K562 (cell line): ENCODE measurements at regions not wholly inside any gene's neighbourhood (a gene's known extent, or its start where the extent isn't known, plus 50 kb on each side); places are given as distances from the start of the nearest gene placed in this dataset.
"Not testable (repeated sequence)": the region's sequence is repeated elsewhere in the genome, so short reads cannot be mapped to it uniquely, and the experiment has no call there.

Experiments used
- ATAC-seq: fragments of 200-7000 bp; cut with Tn5 transposase; 3 replicates; pipeline ENCODE4 v1.9.1; 2020; ENCODE audit warnings: moderate library complexity
- BruUV-seq: library from RNA; stranded (reverse); fragments of 400-500 nt; replicated peaks from 2 replicates; lab custom pipeline; 2021; lab: Mats Ljungman, UMichigan
- CTCF ChIA-PET: fragments of 300-600 bp; formaldehyde crosslinking; extraction: SDS; loops from one replicate; lab custom pipeline; 2021; ENCODE audit warnings: low intra/inter-chr PET ratio; lab: Yijun Ruan, JAX
- POLR2A ChIA-PET: fragments of 300-600, 350-650 bp; sonication (Branson Sonifier 250); formaldehyde crosslinking; extraction: SDS; loops from one replicate; lab custom pipeline; 2021; ENCODE audit warnings: antibody characterized with exemption, inconsistent platforms; lab: Yijun Ruan, JAX
- DNase-seq, 4 experiments: peaks; one replicate each; pipeline versions ENCODE4 v3.0.0 to v3.0.0-alpha.2; 2011 to 2018; ENCODE audit warnings: low spot score in 3 of 4, mixed read lengths in 3 of 4; ENCODE audit errors: extremely low read depth in 1 of 4
- FAIRE-seq: peaks from 2 replicates; lab custom pipeline; 2011; peaks lifted over from hg19 to GRCh38; lab: Jason Lieb, UNC
- H2AFZ ChIP-seq: 2 replicates; pipeline ENCODE4 v1.6.0; 2011; ENCODE audit warnings: low read depth, low read length, control low read depth, inconsistent platforms
- H3K27ac ChIP-seq: fragments of 200-600 bp; 3 replicates; pipeline ENCODE4 v1.8.0; 2011; ENCODE audit warnings: low read depth, mild to moderate bottlenecking, control low read depth, inconsistent platforms, low read length, moderate library complexity, mixed read lengths; ENCODE audit errors: extremely low read depth
- H3K27me3 ChIP-seq, 2 experiments: fragments of 300-600 bp in 1 of 2; 2 replicates in 1 of 2; 3 replicates in 1 of 2; pipeline versions ENCODE4 v1.6.0 to v1.8.0; 2011; ENCODE audit warnings: inconsistent platforms in 2 of 2, low read length in 2 of 2, mild to moderate bottlenecking in 1 of 2, mixed read lengths in 1 of 2, moderate library complexity in 1 of 2; ENCODE audit not compliant: control insufficient read depth in 2 of 2, insufficient read depth in 2 of 2
- H3K36me3 ChIP-seq: fragments of 300-600 bp; 3 replicates; pipeline ENCODE4 v1.8.0; 2011; ENCODE audit warnings: mild to moderate bottlenecking, low read length, inconsistent platforms; ENCODE audit not compliant: control insufficient read depth, insufficient read depth
- H3K4me1 ChIP-seq, 2 experiments: fragments of 200-600 bp in 1 of 2; replicated peaks in 1 of 2; 2 replicates in 1 of 2; 3 replicates in 1 of 2; pipeline versions ENCODE4 v1.5.1 to v1.8.0; 2011; ENCODE audit warnings: inconsistent platforms in 2 of 2, low read length in 2 of 2, mild to moderate bottlenecking in 1 of 2, mixed read lengths in 1 of 2, moderate library complexity in 1 of 2; ENCODE audit not compliant: control insufficient read depth in 2 of 2, insufficient read depth in 2 of 2
- H3K4me2 ChIP-seq: 2 replicates; pipeline ENCODE4 v1.6.1; 2011; ENCODE audit warnings: low read length, control low read depth, inconsistent platforms, mixed read lengths; ENCODE audit not compliant: insufficient read depth
- H3K4me3 ChIP-seq: fragments of 200-600 bp; sonication (generic), shearing (Covaris generic); 2 replicates; pipeline ENCODE4 v1.5.1; 2016; ENCODE audit warnings: control low read depth, inconsistent platforms
- H3K79me2 ChIP-seq: fragments of 200-600 bp; 3 replicates; pipeline ENCODE4 v1.8.0; 2011; ENCODE audit warnings: low read length, inconsistent platforms; ENCODE audit not compliant: control insufficient read depth, insufficient read depth
- H3K9ac ChIP-seq, 2 experiments: 2 replicates each; pipeline versions ENCODE4 v1.6.0 to v1.6.1; 2011; ENCODE audit warnings: low read depth in 2 of 2, low read length in 2 of 2, control low read depth in 1 of 2, inconsistent platforms in 1 of 2, mild to moderate bottlenecking in 1 of 2, mixed read lengths in 1 of 2; ENCODE audit not compliant: insufficient read depth in 1 of 2
- H3K9me1 ChIP-seq: one replicate; pipeline ENCODE4 v1.6.0; 2011; ENCODE audit warnings: inconsistent platforms, mild to moderate bottlenecking, low read length, moderate library complexity; ENCODE audit not compliant: control insufficient read depth, insufficient read depth
- H3K9me3 ChIP-seq: replicated peaks from 2 replicates; pipeline ENCODE4 v1.5.1; 2011; ENCODE audit warnings: low read depth, low read length, inconsistent platforms; ENCODE audit not compliant: control insufficient read depth, insufficient read depth
- H4K20me1 ChIP-seq: replicated peaks from 2 replicates; pipeline ENCODE4 v1.6.1; 2011; ENCODE audit warnings: low read length, inconsistent platforms, mixed read lengths; ENCODE audit not compliant: control insufficient read depth, insufficient read depth
- NR2C1 ChIP-seq, 2 experiments: fragments of 450-650 bp; IDR thresholded peaks; 2 replicates each; pipeline ENCODE4 v1.6.1; 2017; ENCODE audit warnings: mild to moderate bottlenecking in 2 of 2, antibody characterized with exemption in 1 of 2, inconsistent platforms in 1 of 2, missing compliant biosample characterization in 1 of 2, missing genetic modification characterization in 1 of 2
- YBX1 ChIP-seq: fragments of 450-650 bp; IDR thresholded peaks from 2 replicates; pipeline ENCODE4 v1.7.1; 2016; ENCODE audit warnings: mild to moderate bottlenecking
- ZNF431 ChIP-seq: sonication (generic); formaldehyde crosslinking; IDR thresholded peaks from 2 replicates; pipeline ENCODE4 v1.8.0; 2022; ENCODE audit warnings: mild to moderate bottlenecking, missing genetic modification reagents
- WGBS: fragments of 100-300 bp; shearing (Covaris generic); methylation state at CpG from one replicate; pipeline ENCODE4 v1.1.6; 2016; ENCODE audit warnings: low coverage, mixed read lengths; ENCODE audit not compliant: insufficient coverage; ENCODE audit errors: missing lambda C conversion rate; 5-methylcytosine and 5-hydroxymethylcytosine counted together
- in situ Hi-C: fragments of 300-500 bp; cut with MboI; formaldehyde crosslinking; loops from 4 replicates; pipeline ENCODE4 v1.15.0; 2018; ENCODE audit warnings: inconsistent platforms, mixed read lengths
- intact Hi-C: fragments of 100-400 bp; cut with micrococcal nuclease; formaldehyde crosslinking; loops from 2 replicates; pipeline ENCODE4 v1.14.2; 2022
- TF ChIP-seq, protein P1 (sequence below): fragments of 450-650 bp; IDR thresholded peaks from 2 replicates; pipeline ENCODE4 v1.6.1; 2016; ENCODE audit warnings: antibody characterized with exemption
- TF ChIP-seq, protein P2 (sequence below): IDR thresholded peaks from 3 replicates; pipeline ENCODE4 v1.6.1; 2011; ENCODE audit warnings: borderline replicate concordance, mild to moderate bottlenecking, moderate library complexity; ENCODE audit not compliant: insufficient read length; ENCODE audit errors: extremely low read depth

DNA sequence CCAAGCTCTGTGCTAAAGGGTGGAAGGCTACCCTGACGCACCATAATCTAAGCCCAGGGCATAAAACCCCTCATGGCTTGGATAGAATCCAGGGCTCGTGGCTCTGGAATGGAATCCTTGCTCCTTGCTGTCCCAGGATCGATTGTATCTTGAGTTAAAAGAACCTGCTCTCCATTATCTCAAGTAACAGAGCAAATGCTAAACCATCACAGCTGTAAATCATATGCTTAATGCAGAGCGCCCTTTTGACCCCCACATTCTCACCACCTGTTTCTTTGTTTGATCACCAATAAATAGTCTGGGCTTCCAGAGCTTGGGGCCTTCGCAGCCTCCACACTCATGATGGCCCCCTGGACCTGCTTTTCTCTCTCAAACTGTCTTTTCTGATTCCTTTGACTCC is 299.3 kb upstream of the MGAT4C start:
- H2AFZ ChIP-seq, H3K4me2 ChIP-seq, intact Hi-C loops, H3K27me3 ChIP-seq, H3K4me1 ChIP-seq, in situ Hi-C loops, H3K36me3 ChIP-seq, H3K79me2 ChIP-seq, BruUV-seq, POLR2A ChIA-PET, H4K20me1 ChIP-seq, H3K9me1 ChIP-seq, H3K9me3 ChIP-seq, DNase-seq, FAIRE-seq, CTCF ChIA-PET, ATAC-seq, H3K4me3 ChIP-seq, H3K9ac ChIP-seq, H3K27ac ChIP-seq: not testable (repeated sequence)
- 0% methylated on average over 5 of the region's 5 CpGs for WGBS

DNA sequence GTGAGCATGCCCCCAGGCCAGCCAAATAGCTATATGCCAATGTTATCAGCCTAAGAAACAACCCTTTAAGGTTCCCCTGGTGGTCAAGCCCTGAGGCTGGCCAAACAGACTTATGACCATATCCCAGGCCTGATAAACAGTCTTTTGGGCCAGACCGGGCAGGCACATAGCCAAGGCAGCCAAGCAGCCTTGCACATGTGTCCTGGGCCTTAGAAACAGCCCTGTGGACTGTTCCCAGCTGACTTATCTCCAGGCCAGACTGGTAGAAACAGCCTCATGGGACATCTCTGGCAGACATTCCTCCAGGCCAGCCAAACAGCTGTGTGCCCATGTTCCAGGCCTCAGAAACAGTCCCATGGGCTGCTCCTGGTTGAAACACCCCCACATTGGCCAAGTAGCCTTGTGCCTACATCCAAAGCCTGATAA is 295.0 kb upstream of the MGAT4C start:
- BruUV-seq, result no TSS peak
- Histone ChIP-seq H3K4me3 (no peak overlapping the region), H3K4me1 (no peaks in the 10 kb centered on the region), H3K9me3 (no peaks in the 10 kb centered on the region), H3K27ac (no peak overlapping the region), H2AFZ (no peak overlapping the region), H3K9ac (no peak overlapping the region), H3K9me1 (no peaks in the 10 kb centered on the region), H4K20me1 (no peaks in the 10 kb centered on the region), H3K79me2 (no peaks in the 10 kb centered on the region), H3K4me2 (no peak overlapping the region), H3K27me3 (no peaks in the 10 kb centered on the region), H3K36me3 (no peaks in the 10 kb centered on the region)
- ChIA-PET CTCF (no interaction called here), POLR2A (no interaction called here)
- 13% methylated on average over 1 of the region's 1 CpG for WGBS
- FAIRE-seq (no peak), DNase-seq (no peak), ATAC-seq (no peak)
- in situ Hi-C loops (no loop called here), intact Hi-C loops (no loop called here)
- TF ChIP-seq, protein P1, sequence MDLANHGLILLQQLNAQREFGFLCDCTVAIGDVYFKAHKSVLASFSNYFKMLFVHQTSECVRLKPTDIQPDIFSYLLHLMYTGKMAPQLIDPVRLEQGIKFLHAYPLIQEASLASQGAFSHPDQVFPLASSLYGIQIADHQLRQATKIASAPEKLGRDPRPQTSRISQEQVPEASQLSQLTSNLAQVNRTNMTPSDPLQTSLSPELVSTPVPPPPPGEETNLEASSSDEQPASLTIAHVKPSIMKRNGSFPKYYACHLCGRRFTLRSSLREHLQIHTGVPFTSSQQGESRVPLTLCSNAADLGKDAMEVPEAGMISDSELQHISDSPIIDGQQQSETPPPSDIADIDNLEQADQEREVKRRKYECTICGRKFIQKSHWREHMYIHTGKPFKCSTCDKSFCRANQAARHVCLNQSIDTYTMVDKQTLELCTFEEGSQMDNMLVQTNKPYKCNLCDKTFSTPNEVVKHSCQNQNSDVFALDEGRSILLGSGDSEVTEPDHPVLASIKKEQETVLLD, result no peak
- TF ChIP-seq, protein P2, sequence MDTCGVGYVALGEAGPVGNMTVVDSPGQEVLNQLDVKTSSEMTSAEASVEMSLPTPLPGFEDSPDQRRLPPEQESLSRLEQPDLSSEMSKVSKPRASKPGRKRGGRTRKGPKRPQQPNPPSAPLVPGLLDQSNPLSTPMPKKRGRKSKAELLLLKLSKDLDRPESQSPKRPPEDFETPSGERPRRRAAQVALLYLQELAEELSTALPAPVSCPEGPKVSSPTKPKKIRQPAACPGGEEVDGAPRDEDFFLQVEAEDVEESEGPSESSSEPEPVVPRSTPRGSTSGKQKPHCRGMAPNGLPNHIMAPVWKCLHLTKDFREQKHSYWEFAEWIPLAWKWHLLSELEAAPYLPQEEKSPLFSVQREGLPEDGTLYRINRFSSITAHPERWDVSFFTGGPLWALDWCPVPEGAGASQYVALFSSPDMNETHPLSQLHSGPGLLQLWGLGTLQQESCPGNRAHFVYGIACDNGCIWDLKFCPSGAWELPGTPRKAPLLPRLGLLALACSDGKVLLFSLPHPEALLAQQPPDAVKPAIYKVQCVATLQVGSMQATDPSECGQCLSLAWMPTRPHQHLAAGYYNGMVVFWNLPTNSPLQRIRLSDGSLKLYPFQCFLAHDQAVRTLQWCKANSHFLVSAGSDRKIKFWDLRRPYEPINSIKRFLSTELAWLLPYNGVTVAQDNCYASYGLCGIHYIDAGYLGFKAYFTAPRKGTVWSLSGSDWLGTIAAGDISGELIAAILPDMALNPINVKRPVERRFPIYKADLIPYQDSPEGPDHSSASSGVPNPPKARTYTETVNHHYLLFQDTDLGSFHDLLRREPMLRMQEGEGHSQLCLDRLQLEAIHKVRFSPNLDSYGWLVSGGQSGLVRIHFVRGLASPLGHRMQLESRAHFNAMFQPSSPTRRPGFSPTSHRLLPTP, result no peak
- TF ChIP-seq YBX1 (no peak), ZNF431 (CRISPR knock-in tag) (no peak), NR2C1 (IDR thresholded peaks at IDR 0.05) (no peak), NR2C1 (tag; IDR thresholded peaks at IDR 0.05) (no peak)
